Gastroesophageal sphincter (tissue), 3 donors: ENCODE measurements at regions not wholly inside any gene's neighbourhood (a gene's known extent, or its start where the extent isn't known, plus 50 kb on each side); places are given as distances from the start of the nearest gene placed in this dataset.

Source experiments
- CTCF ChIP-seq, 4 experiments: fragments of 200-600 bp in 2 of 4; fragments of 450-650 bp in 2 of 4; sonication (generic) in 1 of 4; IDR thresholded peaks; one replicate each; pipeline ENCODE4 v1.5.1; 2017 to 2019; ENCODE audit warnings: antibody characterized with exemption in 4 of 4, mild to moderate bottlenecking in 2 of 4, moderate library complexity in 2 of 4
- POLR2A ChIP-seq, 2 donors: fragments of 450-650 bp; IDR thresholded peaks; one replicate each; pipeline ENCODE4 v1.6.1; 2017; ENCODE audit warnings: antibody characterized with exemption in 2 of 2, mild to moderate bottlenecking in 2 of 2, moderate library complexity in 1 of 2
- POLR2AphosphoS5 ChIP-seq: sonication (generic); formaldehyde crosslinking; IDR thresholded peaks from one replicate; pipeline ENCODE4 v1.6.1; 2017; ENCODE audit warnings: antibody characterized with exemption

- TF ChIP-seq POLR2A (IDR thresholded peaks at IDR 0.05) (no peak), CTCF (IDR thresholded peaks at IDR 0.05) (no peak), POLR2AphosphoS5 (no peak)
These were observed 87.5 kb upstream of the TOP1 start for GRCh38 chr20:40941133-40941610.
